Neuronal stem cell (in vitro differentiated cells): ENCODE measurements at regions not wholly inside any gene's neighbourhood (a gene's known extent, or its start where the extent isn't known, plus 50 kb on each side); places are given as distances from the start of the nearest gene placed in this dataset.

Experiments used
- DNase-seq: peaks from one replicate; pipeline ENCODE4 v3.0.0-alpha.2; 2013; ENCODE audit warnings: low spot score
- H2AFZ ChIP-seq: one replicate; pipeline ENCODE4 v1.6.1; 2013; ENCODE audit warnings: mild to moderate bottlenecking, low read length, inconsistent platforms
- H2AK5ac ChIP-seq: 2 replicates; pipeline ENCODE4 v1.6.1; 2013; ENCODE audit warnings: low read depth, mild to moderate bottlenecking, inconsistent platforms, low read length, moderate library complexity, mixed read lengths
- H2BK120ac ChIP-seq: 2 replicates; pipeline ENCODE4 v1.6.1; 2013; ENCODE audit warnings: low read depth, mild to moderate bottlenecking, inconsistent platforms, low read length, moderate library complexity, mixed read lengths
- H2BK12ac ChIP-seq: one replicate; pipeline ENCODE4 v1.6.1; 2013; ENCODE audit warnings: low read length, inconsistent platforms
- H2BK15ac ChIP-seq: 2 replicates; pipeline ENCODE4 v1.6.1; 2013; ENCODE audit warnings: mild to moderate bottlenecking, low read length, inconsistent platforms, mixed read lengths
- H2BK5ac ChIP-seq: one replicate; pipeline ENCODE4 v1.6.1; 2013; ENCODE audit warnings: inconsistent platforms, mild to moderate bottlenecking, low read length, moderate library complexity
- H3K14ac ChIP-seq: one replicate; pipeline ENCODE4 v1.6.1; 2013; ENCODE audit warnings: low read length, inconsistent platforms
- H3K18ac ChIP-seq: 2 replicates; pipeline ENCODE4 v1.6.1; 2013; ENCODE audit warnings: low read length, inconsistent platforms
- H3K23ac ChIP-seq: 2 replicates; pipeline ENCODE4 v1.6.1; 2013; ENCODE audit warnings: low read depth, mild to moderate bottlenecking, mixed read lengths, low read length, inconsistent platforms; ENCODE audit not compliant: poor library complexity
- H3K27ac ChIP-seq: replicated peaks from 3 replicates; pipeline ENCODE4 v1.5.1; 2013; ENCODE audit warnings: low read length, inconsistent platforms
- H3K27me3 ChIP-seq, 3 experiments: 2 replicates each; pipeline ENCODE4 v1.6.1; 2013; ENCODE audit warnings: low read length in 3 of 3, mild to moderate bottlenecking in 2 of 3, inconsistent platforms in 1 of 3, low read depth in 1 of 3, mixed read lengths in 1 of 3, moderate library complexity in 1 of 3; ENCODE audit not compliant: control insufficient read depth in 3 of 3, insufficient read depth in 3 of 3
- H3K36me3 ChIP-seq, 2 donors: replicated peaks in 1 of 2; 2 replicates each; pipeline ENCODE4 v1.6.1; 2013; ENCODE audit warnings: low read length in 2 of 2; ENCODE audit not compliant: control insufficient read depth in 2 of 2, insufficient read depth in 2 of 2
- H3K4ac ChIP-seq: 2 replicates; pipeline ENCODE4 v1.6.1; 2013; ENCODE audit warnings: inconsistent platforms, mild to moderate bottlenecking, low read length, moderate library complexity
- H3K4me1 ChIP-seq, 2 donors: 1 replicate in 1 of 2; 2 replicates in 1 of 2; pipeline ENCODE4 v1.6.1; 2013; ENCODE audit warnings: low read length in 2 of 2, low read depth in 1 of 2; ENCODE audit not compliant: control insufficient read depth in 2 of 2, insufficient read depth in 1 of 2
- H3K4me2 ChIP-seq: one replicate; pipeline ENCODE4 v1.6.1; 2013; ENCODE audit warnings: mild to moderate bottlenecking, low read length, inconsistent platforms; ENCODE audit not compliant: insufficient read depth, poor library complexity, severe bottlenecking
- H3K4me3 ChIP-seq, 2 donors: 2 replicates each; pipeline ENCODE4 v1.5.1; 2013; ENCODE audit warnings: low read length in 2 of 2, mild to moderate bottlenecking in 2 of 2, inconsistent platforms in 1 of 2, moderate library complexity in 1 of 2
- H3K79me1 ChIP-seq: one replicate; pipeline ENCODE4 v1.6.1; 2013; ENCODE audit warnings: low read depth, mild to moderate bottlenecking, inconsistent platforms, low read length, moderate library complexity
- H3K9ac ChIP-seq: one replicate; pipeline ENCODE4 v1.6.1; 2013; ENCODE audit warnings: mild to moderate bottlenecking, low read depth, low read length, inconsistent platforms; ENCODE audit not compliant: poor library complexity
- H3K9me3 ChIP-seq, 2 donors: replicated peaks in 1 of 2; 2 replicates each; pipeline versions ENCODE3 to v1.6.1; 2013; ENCODE audit warnings: low read length in 2 of 2, mild to moderate bottlenecking in 2 of 2, inconsistent platforms in 1 of 2, low read depth in 1 of 2, mixed read lengths in 1 of 2, moderate library complexity in 1 of 2; ENCODE audit not compliant: control insufficient read depth in 2 of 2, insufficient read depth in 1 of 2
- H4K8ac ChIP-seq: one replicate; pipeline ENCODE4 v1.6.1; 2013; ENCODE audit warnings: low read depth, mild to moderate bottlenecking, inconsistent platforms, low read length, moderate library complexity
- H4K91ac ChIP-seq: one replicate; pipeline ENCODE4 v1.6.1; 2013; ENCODE audit warnings: low read length, low read depth, mild to moderate bottlenecking, inconsistent platforms; ENCODE audit not compliant: poor library complexity
- WGBS, 2 donors: extraction: QIAGEN DNeasy Blood & Tissue Kit; methylation state at CpG; one replicate each; pipeline ENCODE4 v1.1.7; 2013; ENCODE audit warnings: missing lambda C conversion rate in 2 of 2, mixed read lengths in 1 of 2; ENCODE audit not compliant: insufficient read length in 2 of 2, insufficient replicate concordance in 1 of 2; ENCODE audit errors: extremely low coverage in 2 of 2; 5-methylcytosine and 5-hydroxymethylcytosine counted together

GRCh38 chrX:19204636-19205035, 82.4 kb upstream of the ADGRG2 start:
- no peak overlapping the region for H2BK12ac ChIP-seq
- no CpG with 5 or more reads among the region's 6 CpGs for WGBS, 2 donors
- H2AK5ac ChIP-seq = no peak overlapping the region

GRCh38 chrX:19212037-19212436, 89.8 kb upstream of the ADGRG2 start:
- Histone ChIP-seq H3K27me3 (no peaks in the 10 kb centered on the region), H3K9ac (no peak overlapping the region), H3K4ac (no peak overlapping the region), H3K9me3 (no peaks in the 10 kb centered on the region), H3K14ac (no peak overlapping the region), H2AFZ (no peak overlapping the region), H3K23ac (no peak overlapping the region), H2BK5ac (no peak overlapping the region), H2AK5ac (no peak overlapping the region), H4K8ac (no peak overlapping the region), H3K4me2 (no peak overlapping the region), H3K4me1 (no peaks in the 10 kb centered on the region), H3K27ac (no peak overlapping the region), H3K36me3 (no peaks in the 10 kb centered on the region), H3K18ac (no peak overlapping the region), H3K4me3 (no peak overlapping the region), H2BK12ac (no peak overlapping the region), H2BK15ac (no peak overlapping the region), H2BK120ac (no peak overlapping the region), H3K79me1 (no peaks in the 10 kb centered on the region), H4K91ac (no peak overlapping the region)
- no peak for DNase-seq

More at GRCh38 chrX:19204636-19205035, 82.4 kb upstream of the ADGRG2 start:
- Histone ChIP-seq H3K36me3 (no peaks in the 10 kb centered on the region), H3K14ac (no peak overlapping the region), H3K4me3 (no peak overlapping the region), H3K9ac (no peak overlapping the region), H3K27me3 (peaks cover 0 to 4% (median 0%) of the 10 kb centered on the region in 3 experiments), H2BK5ac (no peak overlapping the region), H3K18ac (no peak overlapping the region), H3K27ac (no peak overlapping the region), H4K8ac (no peak overlapping the region), H3K4me2 (no peak overlapping the region), H3K9me3 (no peaks in the 10 kb centered on the region), H2BK15ac (no peak overlapping the region), H2BK120ac (no peak overlapping the region), H3K23ac (no peak overlapping the region), H2AFZ (no peak overlapping the region), H3K4ac (no peak overlapping the region), H4K91ac (no peak overlapping the region), H3K79me1 (no peaks in the 10 kb centered on the region), H3K4me1 (no peaks in the 10 kb centered on the region)
- no peak for DNase-seq

GRCh38 chrX:19213610-19214152, 91.4 kb upstream of the ADGRG2 start:
- DNase-seq = no peak
- WGBS, 2 donors = no CpG with 5 or more reads among the region's 1 CpG

GRCh38 chrX:19214311-19214710, 92.0 kb upstream of the ADGRG2 start:
- no peak overlapping the region for H3K4me3 ChIP-seq
- no peak overlapping the region for H2BK120ac ChIP-seq
- DNase-seq = no peak
- no peak overlapping the region for H3K14ac ChIP-seq
- H3K4me2 ChIP-seq = no peak overlapping the region
- no CpG with 5 or more reads among the region's 7 CpGs for WGBS, 2 donors
- H4K8ac ChIP-seq = no peak overlapping the region
- H3K9me3 ChIP-seq = no peaks in the 10 kb centered on the region
- no peaks in the 10 kb centered on the region for H3K27me3 ChIP-seq
- H2AFZ ChIP-seq = no peak overlapping the region
- H3K36me3 ChIP-seq = no peaks in the 10 kb centered on the region
- no peak overlapping the region for H2AK5ac ChIP-seq
- no peak overlapping the region for H3K18ac ChIP-seq
- no peak overlapping the region for H2BK5ac ChIP-seq
- no peak overlapping the region for H3K9ac ChIP-seq
- no peaks in the 10 kb centered on the region for H3K4me1 ChIP-seq
- H3K27ac ChIP-seq = no peak overlapping the region
- no peaks in the 10 kb centered on the region for H3K79me1 ChIP-seq
- H2BK12ac ChIP-seq = no peak overlapping the region
- H4K91ac ChIP-seq = no peak overlapping the region
- H3K4ac ChIP-seq = no peak overlapping the region
- H3K23ac ChIP-seq = no peak overlapping the region
- no peak overlapping the region for H2BK15ac ChIP-seq

More at GRCh38 chrX:19213610-19214152, 91.4 kb upstream of the ADGRG2 start:
- no peak overlapping the region for H3K14ac ChIP-seq
- H2AFZ ChIP-seq = no peak overlapping the region
- no peak overlapping the region for H3K18ac ChIP-seq
- no peak overlapping the region for H4K91ac ChIP-seq
- no peak overlapping the region for H3K4me2 ChIP-seq
- no peak overlapping the region for H3K23ac ChIP-seq
- no peak overlapping the region for H3K9ac ChIP-seq
- no peak overlapping the region for H2BK5ac ChIP-seq
- no peaks in the 10 kb centered on the region for H3K36me3 ChIP-seq
- H3K9me3 ChIP-seq = no peaks in the 10 kb centered on the region
- no peak overlapping the region for H3K27ac ChIP-seq
- no peaks in the 10 kb centered on the region for H3K4me1 ChIP-seq
- no peak overlapping the region for H2BK12ac ChIP-seq
- no peaks in the 10 kb centered on the region for H3K27me3 ChIP-seq
- no peak overlapping the region for H2BK15ac ChIP-seq
- no peak overlapping the region for H4K8ac ChIP-seq
- H3K4me3 ChIP-seq = no peak overlapping the region
- no peak overlapping the region for H2AK5ac ChIP-seq
- H3K4ac ChIP-seq = no peak overlapping the region
- no peaks in the 10 kb centered on the region for H3K79me1 ChIP-seq
- no peak overlapping the region for H2BK120ac ChIP-seq
